H9 (cell line): ENCODE measurements at regions not wholly inside any gene's neighbourhood (a gene's known extent, or its start where the extent isn't known, plus 50 kb on each side); places are given as distances from the start of the nearest gene placed in this dataset.

Experiments
- DNase-seq: peaks from one replicate; pipeline ENCODE4 v3.0.0-alpha.2; 2017
- H2AFZ ChIP-seq: one replicate; pipeline ENCODE4 v1.6.1; 2013; ENCODE audit warnings: mild to moderate bottlenecking, low read length, control low read depth, moderate library complexity
- H2AK5ac ChIP-seq: 2 replicates; pipeline ENCODE4 v1.6.1; 2013; ENCODE audit warnings: low read length, control low read depth, mixed read lengths; ENCODE audit not compliant: insufficient read length
- H2BK120ac ChIP-seq: one replicate; pipeline ENCODE4 v1.6.1; 2013; ENCODE audit warnings: low read depth, mild to moderate bottlenecking, low read length, control low read depth, inconsistent platforms; ENCODE audit not compliant: poor library complexity, severe bottlenecking
- H2BK12ac ChIP-seq: 2 replicates; pipeline ENCODE4 v1.6.1; 2013; ENCODE audit warnings: low read length, control low read depth, mixed read lengths, low read depth; ENCODE audit not compliant: insufficient read length
- H2BK15ac ChIP-seq: 2 replicates; pipeline ENCODE4 v1.6.1; 2013; ENCODE audit warnings: low read depth, low read length, control low read depth
- H2BK20ac ChIP-seq: one replicate; pipeline ENCODE4 v1.6.1; 2013; ENCODE audit warnings: low read depth, mild to moderate bottlenecking, low read length, control low read depth, inconsistent platforms; ENCODE audit not compliant: poor library complexity, severe bottlenecking
- H2BK5ac ChIP-seq: 2 replicates; pipeline ENCODE4 v1.6.1; 2013; ENCODE audit warnings: low read length, control low read depth, mixed read lengths; ENCODE audit not compliant: insufficient read length
- H3K14ac ChIP-seq: 2 replicates; pipeline ENCODE4 v1.6.1; 2013; ENCODE audit warnings: low read length, control low read depth; ENCODE audit not compliant: insufficient read depth
- H3K18ac ChIP-seq: 2 replicates; pipeline ENCODE4 v1.6.1; 2013; ENCODE audit warnings: low read depth, mild to moderate bottlenecking, mixed read lengths, low read length, control low read depth; ENCODE audit not compliant: insufficient read length
- H3K23ac ChIP-seq: 2 replicates; pipeline ENCODE4 v1.6.1; 2013; ENCODE audit warnings: low read length, control low read depth, mixed read lengths, low read depth; ENCODE audit not compliant: insufficient read length
- H3K23me2 ChIP-seq: 2 replicates; pipeline ENCODE4 v1.6.1; 2013; ENCODE audit warnings: low read depth, mild to moderate bottlenecking, mixed read lengths, low read length, control low read depth; ENCODE audit not compliant: insufficient read length, poor library complexity, severe bottlenecking
- H3K27ac ChIP-seq: 2 replicates; pipeline ENCODE4 v1.5.1; 2013; ENCODE audit warnings: low read length, control low read depth, mixed read lengths, low read depth; ENCODE audit not compliant: insufficient read length
- H3K27me3 ChIP-seq: 2 replicates; pipeline ENCODE4 v1.6.1; 2013; ENCODE audit warnings: low read length, control low read depth, inconsistent platforms; ENCODE audit not compliant: insufficient read depth
- H3K4ac ChIP-seq: 2 replicates; pipeline ENCODE4 v1.6.1; 2013; ENCODE audit warnings: low read depth, mild to moderate bottlenecking, control low read depth, inconsistent platforms, low read length, moderate library complexity
- H3K4me1 ChIP-seq: 2 replicates; pipeline ENCODE4 v1.6.1; 2013; ENCODE audit warnings: low read length, control low read depth, inconsistent platforms; ENCODE audit not compliant: insufficient read depth
- H3K4me2 ChIP-seq: 2 replicates; pipeline ENCODE4 v1.6.1; 2013; ENCODE audit warnings: low read length, control low read depth, mixed read lengths; ENCODE audit not compliant: insufficient read length, insufficient read depth
- H3K56ac ChIP-seq: 2 replicates; pipeline ENCODE4 v1.6.1; 2013; ENCODE audit warnings: low read depth, mild to moderate bottlenecking, mixed read lengths, low read length, control low read depth; ENCODE audit not compliant: insufficient read length
- H3K79me1 ChIP-seq: 2 replicates; pipeline ENCODE4 v1.6.1; 2013; ENCODE audit warnings: low read depth, mild to moderate bottlenecking, moderate library complexity, low read length, control low read depth, inconsistent platforms; ENCODE audit not compliant: insufficient read depth, poor library complexity, severe bottlenecking
- H3K79me2 ChIP-seq: 2 replicates; pipeline ENCODE4 v1.6.1; 2013; ENCODE audit warnings: low read length, control low read depth, inconsistent platforms; ENCODE audit not compliant: insufficient read depth
- H3K9ac ChIP-seq: 2 replicates; pipeline ENCODE4 v1.6.1; 2013; ENCODE audit warnings: low read length, control low read depth, mixed read lengths; ENCODE audit not compliant: insufficient read length; ENCODE audit errors: extremely low read depth
- H3K9me3 ChIP-seq: one replicate; pipeline ENCODE4 v1.6.1; 2013; ENCODE audit warnings: low read depth, low read length, inconsistent platforms; ENCODE audit not compliant: control insufficient read depth
- H3T11ph ChIP-seq: one replicate; pipeline ENCODE4 v1.6.1; 2013; ENCODE audit warnings: mild to moderate bottlenecking, low read length, control low read depth, inconsistent platforms
- H4K20me1 ChIP-seq: one replicate; pipeline ENCODE4 v1.6.1; 2013; ENCODE audit not compliant: control insufficient read depth, insufficient read length, insufficient read depth
- H4K5ac ChIP-seq: 2 replicates; pipeline ENCODE4 v1.6.1; 2013; ENCODE audit warnings: low read depth, mild to moderate bottlenecking, mixed read lengths, low read length, control low read depth; ENCODE audit not compliant: insufficient read length
- H4K8ac ChIP-seq: replicated peaks from 2 replicates; pipeline ENCODE4 v1.6.1; 2013; ENCODE audit warnings: low read length, control low read depth, mixed read lengths, low read depth; ENCODE audit not compliant: insufficient read length
- H4K91ac ChIP-seq: 2 replicates; pipeline ENCODE4 v1.6.1; 2013; ENCODE audit warnings: low read depth, mild to moderate bottlenecking, moderate library complexity, mixed read lengths, low read length, control low read depth; ENCODE audit not compliant: insufficient read length
- H3K27ac Mint-ChIP-seq, 3 experiments: 2 replicates in 2 of 3; 3 replicates in 1 of 3; pipeline ENCODE4 v1.8.0; 2020 to 2021; ENCODE audit warnings: mixed read lengths in 3 of 3, mild to moderate bottlenecking in 1 of 3, moderate library complexity in 1 of 3
- H3K27me3 Mint-ChIP-seq: 2 replicates; pipeline ENCODE4 v1.8.0; 2021; ENCODE audit warnings: low read depth, mild to moderate bottlenecking, moderate library complexity, mixed read lengths
- H3K36me3 Mint-ChIP-seq, 3 experiments: 2 replicates in 2 of 3; 3 replicates in 1 of 3; pipeline ENCODE4 v1.8.0; 2020 to 2021; ENCODE audit warnings: low read depth in 3 of 3, mixed read lengths in 3 of 3; ENCODE audit not compliant: insufficient read depth in 1 of 3
- H3K4me1 Mint-ChIP-seq, 2 experiments: 2 replicates each; pipeline ENCODE4 v1.8.0; 2020; ENCODE audit warnings: mixed read lengths in 2 of 2
- H3K4me3 Mint-ChIP-seq, 2 experiments: 2 replicates in 1 of 2; 3 replicates in 1 of 2; pipeline ENCODE4 v1.8.0; 2020 to 2021; ENCODE audit warnings: mild to moderate bottlenecking in 2 of 2, mixed read lengths in 2 of 2, moderate library complexity in 1 of 2
- H3K9me3 Mint-ChIP-seq, 2 experiments: 2 replicates in 1 of 2; 3 replicates in 1 of 2; pipeline ENCODE4 v1.8.0; 2020; ENCODE audit warnings: mild to moderate bottlenecking in 2 of 2, mixed read lengths in 2 of 2, moderate library complexity in 1 of 2
- CTCF ChIP-seq: fragments of 200-600 bp; sonication (generic); conservative IDR thresholded peaks from 3 replicates; pipeline ENCODE4 v1.8.0; 2021; ENCODE audit warnings: antibody characterized with exemption, mild to moderate bottlenecking
- WGBS: extraction: QIAGEN DNeasy Blood & Tissue Kit; methylation state at CpG from one replicate; pipeline ENCODE4 v1.1.7; 2013; ENCODE audit warnings: missing lambda C conversion rate, low lambda C conversion rate, mixed read lengths; ENCODE audit not compliant: insufficient read length; ENCODE audit errors: extremely low coverage; 5-methylcytosine and 5-hydroxymethylcytosine counted together

- Histone ChIP-seq H3K79me2 (no peaks in the 10 kb centered on the region), H2BK5ac (no peak overlapping the region), H3K23me2 (no peaks in the 10 kb centered on the region), H3K9me3 (no peaks in the 10 kb centered on the region), H3K9ac (no peak overlapping the region), H3K14ac (no peak overlapping the region), H3K4me2 (no peak overlapping the region), H3K27me3 (no peaks in the 10 kb centered on the region), H2BK20ac (no peak overlapping the region), H2AFZ (no peak overlapping the region), H3K56ac (no peak overlapping the region), H2BK120ac (no peak overlapping the region), H2BK15ac (no peak overlapping the region), H3K4ac (no peak overlapping the region), H3K23ac (no peak overlapping the region), H2AK5ac (no peak overlapping the region), H3T11ph (no peak overlapping the region), H4K8ac (no peak overlapping the region), H2BK12ac (no peak overlapping the region), H4K5ac (no peak overlapping the region), H3K79me1 (no peaks in the 10 kb centered on the region), H4K20me1 (no peaks in the 10 kb centered on the region), H3K27ac (no peak overlapping the region), H4K91ac (no peak overlapping the region), H3K4me1 (no peaks in the 10 kb centered on the region), H3K18ac (no peak overlapping the region)
- DNase-seq, result no peak
- Mint-ChIP-seq H3K27ac (no peak overlapping the region), H3K9me3 (no peaks in the 10 kb centered on the region; a peak in 1 of 5 replicates), H3K27me3 (no peaks in the 10 kb centered on the region), H3K4me1 (no peaks in the 10 kb centered on the region), H3K36me3 (no peaks in the 10 kb centered on the region), H3K4me3 (no peak overlapping the region)
- no CpG with 5 or more reads among the region's 7 CpGs for WGBS
- TF ChIP-seq CTCF, result no peak
These were observed 192.2 kb downstream of the TSN start for GRCh38 chr2:121947674-121948073.
